Prostate gland (tissue), 2 donors: ENCODE measurements at regions not wholly inside any gene's neighbourhood (a gene's known extent, or its start where the extent isn't known, plus 50 kb on each side); places are given as distances from the start of the nearest gene placed in this dataset.

ENCODE experiments used
- POLR2A ChIP-seq: fragments of 450-650 bp; IDR thresholded peaks from one replicate; pipeline ENCODE4 v1.6.1; 2016; ENCODE audit warnings: antibody characterized with exemption, mild to moderate bottlenecking
- POLR2AphosphoS5 ChIP-seq: sonication (generic); formaldehyde crosslinking; IDR thresholded peaks from one replicate; pipeline ENCODE4 v1.6.1; 2017; ENCODE audit warnings: antibody characterized with exemption
- TF ChIP-seq, protein P1 (sequence below), 4 experiments: fragments of 200-600 bp in 2 of 4; fragments of 450-650 bp in 2 of 4; sonication (generic) in 2 of 4; IDR thresholded peaks; 1 replicate in 3 of 4; 2 replicates in 1 of 4; pipeline ENCODE4 v1.5.1; 2016 to 2019; ENCODE audit warnings: antibody characterized with exemption in 4 of 4, mild to moderate bottlenecking in 2 of 4, moderate library complexity in 2 of 4

DNA sequence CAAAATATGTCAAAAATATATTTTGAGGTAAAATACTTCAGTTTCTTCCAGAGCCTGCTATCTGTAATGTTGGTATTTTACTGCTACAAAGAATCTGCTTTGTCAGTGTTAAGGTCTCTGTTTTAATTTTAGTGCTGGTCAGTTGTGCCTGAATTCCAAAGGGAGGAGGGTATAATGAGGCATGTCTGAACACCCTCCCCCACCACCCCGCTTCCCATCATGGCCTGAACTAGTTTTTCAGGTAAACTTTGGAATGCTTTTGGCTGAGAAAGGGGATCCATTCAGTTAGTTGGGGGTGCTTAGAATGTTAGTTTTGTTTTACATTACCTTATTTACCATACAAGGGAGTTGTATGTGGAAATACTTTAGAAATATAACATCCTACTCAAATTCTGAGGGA lies 158.5 kb downstream of the MID1IP1 start:
- TF ChIP-seq, protein P1, sequence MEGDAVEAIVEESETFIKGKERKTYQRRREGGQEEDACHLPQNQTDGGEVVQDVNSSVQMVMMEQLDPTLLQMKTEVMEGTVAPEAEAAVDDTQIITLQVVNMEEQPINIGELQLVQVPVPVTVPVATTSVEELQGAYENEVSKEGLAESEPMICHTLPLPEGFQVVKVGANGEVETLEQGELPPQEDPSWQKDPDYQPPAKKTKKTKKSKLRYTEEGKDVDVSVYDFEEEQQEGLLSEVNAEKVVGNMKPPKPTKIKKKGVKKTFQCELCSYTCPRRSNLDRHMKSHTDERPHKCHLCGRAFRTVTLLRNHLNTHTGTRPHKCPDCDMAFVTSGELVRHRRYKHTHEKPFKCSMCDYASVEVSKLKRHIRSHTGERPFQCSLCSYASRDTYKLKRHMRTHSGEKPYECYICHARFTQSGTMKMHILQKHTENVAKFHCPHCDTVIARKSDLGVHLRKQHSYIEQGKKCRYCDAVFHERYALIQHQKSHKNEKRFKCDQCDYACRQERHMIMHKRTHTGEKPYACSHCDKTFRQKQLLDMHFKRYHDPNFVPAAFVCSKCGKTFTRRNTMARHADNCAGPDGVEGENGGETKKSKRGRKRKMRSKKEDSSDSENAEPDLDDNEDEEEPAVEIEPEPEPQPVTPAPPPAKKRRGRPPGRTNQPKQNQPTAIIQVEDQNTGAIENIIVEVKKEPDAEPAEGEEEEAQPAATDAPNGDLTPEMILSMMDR (IDR thresholded peaks at IDR 0.05) = no peak
- TF ChIP-seq POLR2A (no peak), POLR2AphosphoS5 (no peak)
